ENCODE measurements at regions not wholly inside any gene's neighbourhood (a gene's known extent, or its start where the extent isn't known, plus 50 kb on each side); places are given as distances from the start of the nearest gene placed in this dataset.
"Not testable (repeated sequence)": the region's sequence is repeated elsewhere in the genome, so short reads cannot be mapped to it uniquely, and the experiment has no call there.

GRCh38 chr16:29297144-29297808, 109.2 kb downstream of the NPIPB11 start:
- not testable (repeated sequence) for DNase-seq (ENCODE audit: insufficient read length, low spot score); FAIRE-seq

GRCh38 chr16:29296176-29296575, 110.3 kb downstream of the NPIPB11 start:
- not testable (repeated sequence) for FAIRE-seq

GRCh38 chr16:29294951-29295795, 111.3 kb downstream of the NPIPB11 start:
- FAIRE-seq; DNase-seq (ENCODE audit: insufficient read length, low spot score): not testable (repeated sequence)

More at GRCh38 chr16:29296176-29296575, 110.3 kb downstream of the NPIPB11 start:
- DNase-seq (ENCODE audit: insufficient read length, low spot score) = not testable (repeated sequence)

GRCh38 chr16:29294400-29294933, 112.0 kb downstream of the NPIPB11 start:
- not testable (repeated sequence) for DNase-seq (ENCODE audit: insufficient read length, low spot score); FAIRE-seq

- DNase-seq (ENCODE audit: insufficient read length, low spot score); FAIRE-seq: not testable (repeated sequence)
Measured at GRCh38 chr16:29293545-29293944, 113.0 kb downstream of the NPIPB11 start.

- DNase-seq (ENCODE audit: insufficient read length, low spot score); FAIRE-seq: not testable (repeated sequence)
Measured at GRCh38 chr16:29292952-29293471, 113.5 kb downstream of the NPIPB11 start.

GRCh38 chr16:29291329-29292271, 114.9 kb downstream of the NPIPB11 start:
- DNase-seq (ENCODE audit: insufficient read length, low spot score); FAIRE-seq: not testable (repeated sequence)

- peak; percentile 81 for FAIRE-seq
- TF ChIP-seq POLR2A (IDR thresholded peaks at IDR 0.05; ENCODE audit: low read depth, low read length) (no peak), SPI1 (IDR thresholded peaks at IDR 0.05; ENCODE audit: low read depth, low read length) (no peak), POU2F2 (IDR thresholded peaks at IDR 0.05; ENCODE audit: low read depth, low read length) (no peak), PAX5 (IDR thresholded peaks at IDR 0.05; ENCODE audit: insufficient read depth, low read length, severe bottlenecking) (no peak), TAF1 (IDR thresholded peaks at IDR 0.05; ENCODE audit: low read depth, low read length) (no peak), POLR2AphosphoS5 (IDR thresholded peaks at IDR 0.05; ENCODE audit: low read depth, low read length) (no peak)
- no peak for DNase-seq (ENCODE audit: insufficient read length, low spot score)
Measured at GRCh38 chr16:29290631-29291247, 115.8 kb downstream of the NPIPB11 start.

- not testable (repeated sequence) for DNase-seq (ENCODE audit: insufficient read length, low spot score); FAIRE-seq
Measured at GRCh38 chr16:29289516-29290239, 116.8 kb downstream of the NPIPB11 start.

- not testable (repeated sequence) for DNase-seq (ENCODE audit: insufficient read length, low spot score); FAIRE-seq
Measured at GRCh38 chr16:29288711-29289474, 117.6 kb downstream of the NPIPB11 start.

- DNase-seq (ENCODE audit: insufficient read length, low spot score); FAIRE-seq: not testable (repeated sequence)
Measured at GRCh38 chr16:29287871-29288535, 118.5 kb downstream of the NPIPB11 start.

- not testable (repeated sequence) for FAIRE-seq; DNase-seq (ENCODE audit: insufficient read length, low spot score)
Measured at GRCh38 chr16:29287246-29287645, 119.3 kb downstream of the NPIPB11 start.

GRCh38 chr16:29286796-29287195, 119.7 kb downstream of the NPIPB11 start:
- not testable (repeated sequence) for DNase-seq (ENCODE audit: insufficient read length, low spot score); FAIRE-seq

GRCh38 chr16:29286161-29286560, 120.3 kb downstream of the NPIPB11 start:
- FAIRE-seq; DNase-seq (ENCODE audit: insufficient read length, low spot score): not testable (repeated sequence)

Data from GM12891 (cell line).